GM12872 (cell line): ENCODE measurements at regions not wholly inside any gene's neighbourhood (a gene's known extent, or its start where the extent isn't known, plus 50 kb on each side); places are given as distances from the start of the nearest gene placed in this dataset.

Experiments
- TF ChIP-seq, protein P1 (sequence below): IDR thresholded peaks from 3 replicates; pipeline ENCODE4 v1.5.1; 2011; ENCODE audit warnings: low read depth, mild to moderate bottlenecking, low read length, moderate library complexity; ENCODE audit not compliant: insufficient read depth

DNA sequence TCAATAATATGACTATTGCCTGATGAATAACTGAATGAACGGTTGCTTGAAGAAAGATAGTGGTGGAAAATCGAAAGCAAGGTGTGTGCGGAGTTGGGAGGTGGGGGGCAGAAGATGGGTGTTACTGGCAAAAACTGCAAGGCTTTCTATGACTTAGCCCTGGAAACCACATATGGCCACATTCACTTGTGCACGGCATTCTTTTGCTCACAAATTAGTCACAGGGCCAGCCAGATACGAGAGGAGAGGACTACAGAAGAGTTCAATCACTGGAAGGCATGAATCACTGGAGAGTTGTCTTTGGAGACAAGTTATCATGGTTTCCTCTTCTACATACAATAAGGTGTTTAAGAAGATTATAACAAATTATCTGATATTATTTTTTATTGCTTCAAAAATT, 626.5 kb upstream of the CPEB2 start:
- TF ChIP-seq, protein P1, sequence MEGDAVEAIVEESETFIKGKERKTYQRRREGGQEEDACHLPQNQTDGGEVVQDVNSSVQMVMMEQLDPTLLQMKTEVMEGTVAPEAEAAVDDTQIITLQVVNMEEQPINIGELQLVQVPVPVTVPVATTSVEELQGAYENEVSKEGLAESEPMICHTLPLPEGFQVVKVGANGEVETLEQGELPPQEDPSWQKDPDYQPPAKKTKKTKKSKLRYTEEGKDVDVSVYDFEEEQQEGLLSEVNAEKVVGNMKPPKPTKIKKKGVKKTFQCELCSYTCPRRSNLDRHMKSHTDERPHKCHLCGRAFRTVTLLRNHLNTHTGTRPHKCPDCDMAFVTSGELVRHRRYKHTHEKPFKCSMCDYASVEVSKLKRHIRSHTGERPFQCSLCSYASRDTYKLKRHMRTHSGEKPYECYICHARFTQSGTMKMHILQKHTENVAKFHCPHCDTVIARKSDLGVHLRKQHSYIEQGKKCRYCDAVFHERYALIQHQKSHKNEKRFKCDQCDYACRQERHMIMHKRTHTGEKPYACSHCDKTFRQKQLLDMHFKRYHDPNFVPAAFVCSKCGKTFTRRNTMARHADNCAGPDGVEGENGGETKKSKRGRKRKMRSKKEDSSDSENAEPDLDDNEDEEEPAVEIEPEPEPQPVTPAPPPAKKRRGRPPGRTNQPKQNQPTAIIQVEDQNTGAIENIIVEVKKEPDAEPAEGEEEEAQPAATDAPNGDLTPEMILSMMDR: no peak

DNA sequence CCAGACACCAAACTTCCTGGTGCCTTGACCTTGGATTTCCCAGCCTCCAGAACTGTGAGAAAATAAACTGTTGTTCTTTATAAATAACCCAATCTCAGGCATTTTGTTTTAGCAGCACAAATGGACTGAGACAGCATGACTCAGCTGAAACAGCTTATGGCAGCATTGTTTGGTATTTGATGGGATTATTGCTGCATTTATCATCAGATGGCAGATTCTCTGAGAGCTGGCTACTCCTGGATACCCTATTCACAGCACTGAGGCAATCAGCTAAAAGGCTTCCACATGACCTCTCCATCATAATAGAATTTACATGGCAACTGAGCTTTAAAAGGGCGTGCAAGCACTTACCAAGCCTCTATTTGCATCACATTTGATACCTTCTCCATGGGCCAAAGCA, 623.1 kb upstream of the CPEB2 start:
- TF ChIP-seq, protein P1: no peak

DNA sequence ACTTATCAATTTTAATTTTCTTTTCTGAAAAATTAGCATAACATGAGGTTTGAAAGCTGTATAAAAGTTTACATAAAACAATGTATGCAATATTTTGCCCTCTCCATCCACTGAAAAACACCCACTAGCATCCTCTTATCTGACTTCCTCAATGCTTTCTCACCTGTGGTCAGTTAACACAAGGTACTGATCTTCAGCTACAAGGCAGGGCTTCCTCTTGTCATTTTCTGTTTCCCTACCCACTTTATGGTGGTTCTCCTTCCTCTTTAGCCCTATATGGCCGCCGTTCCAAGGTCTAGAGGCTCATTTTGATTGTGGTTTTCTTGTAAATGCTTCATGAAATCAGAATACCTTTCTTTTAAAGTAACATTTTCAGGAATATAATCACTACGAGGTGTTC, 618.6 kb upstream of the CPEB2 start:
- TF ChIP-seq, protein P1: no peak

DNA sequence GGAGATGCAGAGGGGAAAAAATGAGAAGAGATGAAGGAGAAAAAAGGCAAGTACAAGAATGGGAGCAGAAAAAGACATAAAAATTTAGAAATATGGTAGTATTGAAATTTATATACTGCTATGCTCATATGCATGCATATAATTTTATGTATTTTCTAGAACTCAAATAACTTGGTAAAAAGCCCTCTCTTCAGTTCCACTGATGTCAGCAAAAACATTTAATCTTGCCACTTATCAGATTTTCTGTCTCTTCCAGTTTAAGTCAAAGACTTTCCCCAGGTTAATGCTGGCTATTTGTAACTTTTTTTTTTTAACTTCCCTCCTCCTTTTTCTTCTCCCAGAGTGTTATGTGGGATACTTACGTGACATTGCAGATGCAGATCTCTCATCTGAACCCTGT, 617.5 kb upstream of the CPEB2 start:
- TF ChIP-seq, protein P1: no peak

DNA sequence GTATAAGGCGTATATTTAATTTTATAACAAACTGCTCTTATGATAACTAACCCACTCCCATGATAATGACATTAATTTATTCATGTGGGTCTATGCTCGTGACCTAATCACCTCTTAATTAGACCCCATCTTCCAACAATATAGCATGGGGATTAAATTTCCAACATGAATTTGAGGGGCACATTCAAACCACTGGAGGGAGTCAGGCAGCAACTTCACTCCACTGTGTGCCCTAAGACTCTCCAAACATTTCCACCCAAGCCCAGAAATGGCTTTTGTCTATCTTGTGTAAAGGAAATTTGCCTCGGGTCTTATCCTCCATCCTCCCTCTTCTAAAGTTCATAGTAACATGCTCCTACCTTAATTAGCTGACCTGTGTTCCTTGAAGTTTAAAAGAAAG, 616.1 kb upstream of the CPEB2 start:
- TF ChIP-seq, protein P1: no peak

DNA sequence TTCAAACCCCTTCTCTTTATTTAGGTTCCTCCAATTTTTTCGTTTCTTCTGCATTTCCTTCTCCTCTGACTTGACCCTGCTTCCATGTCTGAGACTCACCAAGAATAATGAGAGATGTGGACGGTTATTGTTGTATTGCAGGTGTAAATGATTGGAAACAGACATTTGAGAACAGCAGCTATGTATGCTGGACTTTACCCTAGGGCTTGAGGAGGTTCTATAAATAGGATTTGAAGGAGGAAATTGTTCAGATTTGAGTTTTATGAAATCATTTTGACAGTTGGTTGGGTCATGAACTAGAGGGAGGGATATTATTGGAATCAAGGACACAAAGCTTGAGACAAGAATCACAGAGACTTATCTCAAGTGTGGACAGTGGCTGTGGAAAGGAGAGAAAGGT, 614.6 kb upstream of the CPEB2 start:
- TF ChIP-seq, protein P1: no peak

DNA sequence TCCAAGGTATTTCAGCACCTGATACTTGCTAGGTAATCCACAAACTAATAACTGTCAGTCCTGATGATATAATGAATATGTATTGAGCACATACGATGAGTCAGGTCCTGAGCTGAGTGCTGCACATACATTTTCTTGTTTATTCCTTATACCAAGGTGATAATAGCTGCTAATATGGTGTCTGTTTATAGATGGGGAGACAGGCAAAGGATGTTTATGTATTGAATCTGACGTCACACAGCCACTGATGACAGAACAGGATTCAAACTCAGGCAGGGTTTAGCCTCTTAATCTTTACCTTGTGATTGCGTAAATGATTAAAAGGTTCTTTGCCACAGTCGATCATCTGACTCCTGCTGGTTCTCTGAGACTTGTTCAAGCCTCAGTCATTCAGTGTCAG, 609.9 kb upstream of the CPEB2 start:
- TF ChIP-seq, protein P1: no peak

DNA sequence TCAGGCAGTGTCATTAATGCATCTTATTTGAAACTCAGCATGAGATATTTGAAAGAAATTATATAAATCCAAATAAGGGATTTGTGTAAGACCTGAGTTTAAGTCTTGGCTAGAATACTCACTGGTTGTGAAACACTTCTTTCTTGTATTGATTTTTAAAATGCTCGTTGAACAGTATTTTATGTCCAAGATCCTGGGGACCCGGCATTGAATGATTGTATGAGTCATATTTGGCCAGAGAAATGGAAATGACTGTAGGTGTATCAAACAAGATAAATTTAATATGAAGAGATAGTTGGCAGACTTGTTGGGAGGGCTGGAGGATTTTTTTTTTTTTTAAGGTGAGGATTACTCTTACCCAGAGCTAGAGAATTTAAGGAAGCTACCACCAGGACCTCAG, 606.1 kb upstream of the CPEB2 start:
- TF ChIP-seq, protein P1: no peak
